Liver (tissue), 8 donors: ENCODE measurements at regions not wholly inside any gene's neighbourhood (a gene's known extent, or its start where the extent isn't known, plus 50 kb on each side); places are given as distances from the start of the nearest gene placed in this dataset.

Experiments
- DNase-seq: peaks from one replicate; pipeline ENCODE4 v3.0.0-alpha.2; 2017; ENCODE audit warnings: low spot score
- H3K27ac ChIP-seq, 2 donors: one replicate each; pipeline ENCODE4 v1.7.0; 2013; ENCODE audit warnings: inconsistent platforms in 2 of 2, low read length in 2 of 2, control low read depth in 1 of 2, low read depth in 1 of 2, mild to moderate bottlenecking in 1 of 2
- H3K27me3 ChIP-seq, 4 donors: one replicate each; pipeline versions ENCODE4 v1.6.1 to v1.7.0; 2013; ENCODE audit warnings: low read length in 3 of 4, inconsistent platforms in 1 of 4, mild to moderate bottlenecking in 1 of 4, moderate library complexity in 1 of 4; ENCODE audit not compliant: control insufficient read depth in 4 of 4, insufficient read depth in 4 of 4
- H3K36me3 ChIP-seq, 4 donors: one replicate each; pipeline versions ENCODE4 v1.6.1 to v1.7.0; 2013; ENCODE audit warnings: low read length in 3 of 4, mild to moderate bottlenecking in 3 of 4, low read depth in 1 of 4, moderate library complexity in 1 of 4; ENCODE audit not compliant: control insufficient read depth in 4 of 4, insufficient read depth in 3 of 4
- H3K4me1 ChIP-seq, 4 donors: one replicate each; pipeline versions ENCODE4 v1.6.1 to v1.7.0; 2013; ENCODE audit warnings: low read length in 3 of 4, mild to moderate bottlenecking in 3 of 4, moderate library complexity in 1 of 4; ENCODE audit not compliant: control insufficient read depth in 4 of 4, insufficient read depth in 4 of 4
- H3K4me3 ChIP-seq, 3 donors: one replicate each; pipeline versions ENCODE4 v1.6.1 to v1.7.0; 2013; ENCODE audit warnings: low read length in 3 of 3, control low read depth in 1 of 3, low read depth in 1 of 3, mild to moderate bottlenecking in 1 of 3
- H3K9ac ChIP-seq, 2 donors: one replicate each; pipeline ENCODE4 v1.7.0; 2013; ENCODE audit warnings: low read length in 2 of 2, mild to moderate bottlenecking in 2 of 2, moderate library complexity in 2 of 2, control low read depth in 1 of 2, low read depth in 1 of 2
- H3K9me3 ChIP-seq, 4 donors: one replicate each; pipeline versions ENCODE4 v1.6.1 to v1.7.0; 2013; ENCODE audit warnings: low read length in 3 of 4; ENCODE audit not compliant: control insufficient read depth in 4 of 4
- ATF3 ChIP-seq: IDR thresholded peaks from 2 replicates; pipeline ENCODE4 v1.6.1; 2016; ENCODE audit warnings: antibody characterized with exemption
- CTCF ChIP-seq: fragments of 150-350 bp; IDR thresholded peaks from 2 replicates; pipeline ENCODE4 v1.5.1; 2017; ENCODE audit warnings: improper control_type of control experiment, low read depth, low read length; ENCODE audit not compliant: missing input control
- FOXA1 ChIP-seq: IDR thresholded peaks from 2 replicates; pipeline ENCODE4 v1.6.1; 2016; ENCODE audit warnings: antibody characterized with exemption
- FOXA2 ChIP-seq: IDR thresholded peaks from 2 replicates; pipeline ENCODE4 v1.6.1; 2016; ENCODE audit warnings: antibody characterized with exemption
- GABPA ChIP-seq, 2 donors: IDR thresholded peaks in 1 of 2; conservative IDR thresholded peaks in 1 of 2; 2 replicates each; pipeline ENCODE4 v1.6.1; 2016; ENCODE audit warnings: antibody characterized with exemption in 2 of 2, mild to moderate bottlenecking in 1 of 2, moderate library complexity in 1 of 2
- HNF4A ChIP-seq, 2 donors: conservative IDR thresholded peaks; 2 replicates each; pipeline ENCODE4 v1.6.1; 2016; ENCODE audit warnings: antibody characterized with exemption in 2 of 2, mild to moderate bottlenecking in 2 of 2
- JUND ChIP-seq, 2 donors: IDR thresholded peaks; 2 replicates each; pipeline ENCODE4 v1.6.1; 2016; ENCODE audit warnings: antibody characterized with exemption in 2 of 2
- MAX ChIP-seq: IDR thresholded peaks from 2 replicates; pipeline ENCODE4 v1.6.1; 2016; ENCODE audit warnings: antibody characterized with exemption
- RAD21 ChIP-seq, 2 donors: IDR thresholded peaks; 2 replicates each; pipeline ENCODE4 v1.6.1; 2016; ENCODE audit warnings: antibody characterized with exemption in 2 of 2, mild to moderate bottlenecking in 2 of 2
- REST ChIP-seq: IDR thresholded peaks from 2 replicates; pipeline ENCODE4 v1.6.1; 2016; ENCODE audit warnings: antibody characterized with exemption, mild to moderate bottlenecking
- RXRA ChIP-seq, 2 donors: IDR thresholded peaks; 2 replicates each; pipeline ENCODE4 v1.6.1; 2017 to 2018; ENCODE audit warnings: antibody characterized with exemption in 2 of 2, mild to moderate bottlenecking in 1 of 2
- SP1 ChIP-seq: IDR thresholded peaks from 2 replicates; pipeline ENCODE4 v1.6.1; 2018; ENCODE audit warnings: antibody characterized with exemption, mild to moderate bottlenecking
- YY1 ChIP-seq: IDR thresholded peaks from 2 replicates; pipeline ENCODE4 v1.6.1; 2016; ENCODE audit warnings: antibody characterized with exemption, mild to moderate bottlenecking
- ZBTB33 ChIP-seq: IDR thresholded peaks from 2 replicates; pipeline ENCODE4 v1.6.1; 2016; ENCODE audit warnings: antibody characterized with exemption
- WGBS: extraction: QIAGEN DNeasy Blood & Tissue Kit; methylation state at CpG from one replicate; pipeline ENCODE4 v1.1.7; 2013; 5-methylcytosine and 5-hydroxymethylcytosine counted together
- donor health status: healthy.
- donor health status: healthy.
- donor health status: healthy.
- donor health status: healthy.
- donor health status: healthy.

- Histone ChIP-seq H3K9ac (no peak overlapping the region), H3K36me3 (no peaks in the 10 kb centered on the region), H3K27ac (no peak overlapping the region), H3K4me3 (no peak overlapping the region), H3K27me3 (peaks cover 0 to 3% (median 0%) of the 10 kb centered on the region in 4 donors), H3K4me1 (no peaks in the 10 kb centered on the region), H3K9me3 (no peaks in the 10 kb centered on the region)
- no peak for DNase-seq
- no peak for TF ChIP-seq HNF4A (conservative IDR thresholded peaks at IDR 0.05)
- TF ChIP-seq CTCF, result no peak
- no peak for TF ChIP-seq FOXA2
- TF ChIP-seq SP1, result no peak
- TF ChIP-seq ZBTB33, result no peak
- no peak for TF ChIP-seq JUND (IDR thresholded peaks at IDR 0.05)
- TF ChIP-seq MAX, result no peak
- no peak for TF ChIP-seq REST
- no peak for TF ChIP-seq ATF3
- TF ChIP-seq RXRA (IDR thresholded peaks at IDR 0.05), result no peak
- TF ChIP-seq FOXA1, result no peak
- WGBS, result 62% methylated on average over 13 of the region's 13 CpGs
These were observed 181.3 kb downstream of the IRF8 start for GRCh38 chr16:86080131-86080875.

GRCh38 chr16:86080982-86081381 lies 182.0 kb downstream of the IRF8 start:
- no peak overlapping the region for H3K9ac ChIP-seq
- no peaks in the 10 kb centered on the region for H3K36me3 ChIP-seq
- no peaks in the 10 kb centered on the region for H3K9me3 ChIP-seq
- no peak overlapping the region for H3K4me3 ChIP-seq
- 89% methylated on average over 6 of the region's 6 CpGs for WGBS
- peaks cover 0 to 3% (median 0%) of the 10 kb centered on the region in 4 donors for H3K27me3 ChIP-seq
- no peak for TF ChIP-seq YY1
- no peak for TF ChIP-seq REST
- TF ChIP-seq ATF3, result no peak
- no peak for TF ChIP-seq GABPA (IDR thresholded peaks at IDR 0.05 in 1 of 2, conservative IDR thresholded peaks at IDR 0.05 in 1 of 2)
- TF ChIP-seq RAD21 (IDR thresholded peaks at IDR 0.05), result no peak
- H3K27ac ChIP-seq, result no peak overlapping the region
- DNase-seq, result no peak
- H3K4me1 ChIP-seq, result no peaks in the 10 kb centered on the region
